GM10248 (cell line): ENCODE measurements at regions not wholly inside any gene's neighbourhood (a gene's known extent, or its start where the extent isn't known, plus 50 kb on each side); places are given as distances from the start of the nearest gene placed in this dataset.

Experiments
- CTCF ChIA-PET: fragments of 300-600 bp; sonication (Branson Sonifier 250); formaldehyde crosslinking; extraction: SDS; loops from one replicate; lab custom pipeline; 2021; ENCODE audit warnings: antibody characterized with exemption; lab: Yijun Ruan, JAX
- POLR2A ChIA-PET: fragments of 350-650 bp; sonication (Branson Sonifier 250); formaldehyde crosslinking; extraction: SDS; loops from one replicate; lab custom pipeline; 2020; ENCODE audit warnings: antibody characterized with exemption; lab: Yijun Ruan, JAX
- DNase-seq: peaks from one replicate; pipeline ENCODE4 v3.0.0; 2012; ENCODE audit errors: extremely low spot score
- CTCF ChIP-seq: IDR thresholded peaks from 2 replicates; pipeline ENCODE4 v1.5.1; 2012; ENCODE audit warnings: mild to moderate bottlenecking, low read depth; ENCODE audit errors: extremely low read depth, missing control alignments, control extremely low read depth

- DNase-seq, result no peak
- CTCF ChIA-PET, result no interaction called here
- TF ChIP-seq CTCF, result no peak
- POLR2A ChIA-PET, result no interaction called here
Measured at GRCh38 chr12:47017901-47018475, 61.4 kb upstream of the PCED1B start.

DNA sequence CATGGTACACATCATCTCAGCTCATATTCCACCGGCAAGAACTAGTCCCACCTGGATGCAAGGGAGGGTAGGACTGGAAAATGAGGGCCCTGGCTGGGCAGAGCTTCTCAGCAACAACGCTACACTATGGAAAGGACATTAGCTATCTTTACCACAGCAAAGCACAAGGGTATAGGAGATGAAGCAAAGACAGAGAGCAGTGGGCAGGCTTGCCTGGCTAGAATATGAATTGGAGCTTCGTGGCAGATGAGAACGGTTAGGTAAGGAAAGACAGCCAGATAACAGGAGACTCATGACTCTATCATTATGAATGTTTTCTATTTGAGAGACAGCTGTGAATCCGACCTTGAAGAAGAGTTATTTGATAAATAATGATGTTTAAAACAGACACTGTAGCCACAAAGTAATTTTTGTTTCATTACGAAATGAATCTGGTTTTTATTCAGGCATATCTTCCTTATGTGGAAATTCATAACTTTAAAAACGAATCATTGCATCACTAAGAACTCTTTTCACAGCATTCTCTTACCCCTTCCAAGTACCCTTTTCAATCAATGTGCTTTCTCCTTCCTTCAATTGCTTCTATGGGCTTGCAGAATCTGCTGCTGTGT lies 59.1 kb upstream of the PCED1B start:
- ChIA-PET CTCF (interaction anchor here (0.8 to 3.5 kb wide), 15 partner anchors 9 to 1026 kb away, joined by 3 to 54 read pairs (median 6); no protein-coding TSS in a partner anchor), POLR2A (no interaction called here)
- DNase-seq, result no peak
- TF ChIP-seq CTCF, result no peak

GRCh38 chr12:47021298-47021697 lies 58.1 kb upstream of the PCED1B start:
- ChIA-PET CTCF (interaction anchor here (0.7 to 3.5 kb wide), 23 partner anchors 9 to 1036 kb away, joined by 3 to 54 read pairs (median 3); no protein-coding TSS in a partner anchor), POLR2A (no interaction called here)
- TF ChIP-seq CTCF, result peak; percentile 70
- DNase-seq, result peak; percentile 27

DNA sequence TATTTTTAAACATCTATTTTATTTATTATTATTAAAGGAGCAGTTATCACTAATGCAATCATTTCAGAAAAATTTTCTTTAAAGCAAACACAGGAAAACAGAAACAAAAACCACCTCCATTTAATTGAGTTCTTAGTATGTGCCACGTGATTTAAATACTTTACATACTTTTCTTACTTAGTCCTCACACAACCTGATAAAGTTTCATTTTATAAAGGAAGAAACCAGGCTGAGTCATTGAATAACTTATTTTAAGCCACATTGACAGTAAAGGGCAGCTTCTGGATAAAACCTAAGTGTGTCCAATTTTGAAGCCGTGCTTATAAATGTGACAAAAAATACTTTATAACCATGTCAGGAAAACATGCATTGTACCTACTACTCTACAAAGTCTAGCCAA lies 57.1 kb upstream of the PCED1B start:
- no peak for DNase-seq
- TF ChIP-seq CTCF, result no peak
- CTCF ChIA-PET, result interaction anchor here (0.8 to 3.5 kb wide), 12 partner anchors 8 to 897 kb away, joined by 3 to 54 read pairs (median 4); no protein-coding TSS in a partner anchor
- POLR2A ChIA-PET, result no interaction called here

- ChIA-PET CTCF (interaction anchor here (1.9 to 2.1 kb wide), 2 partner anchors 12 to 899 kb away, joined by 6 read pairs; no protein-coding TSS in a partner anchor), POLR2A (no interaction called here)
- TF ChIP-seq CTCF, result no peak
- DNase-seq, result no peak
Measured at GRCh38 chr12:47023311-47023710, 56.1 kb upstream of the PCED1B start.

DNA sequence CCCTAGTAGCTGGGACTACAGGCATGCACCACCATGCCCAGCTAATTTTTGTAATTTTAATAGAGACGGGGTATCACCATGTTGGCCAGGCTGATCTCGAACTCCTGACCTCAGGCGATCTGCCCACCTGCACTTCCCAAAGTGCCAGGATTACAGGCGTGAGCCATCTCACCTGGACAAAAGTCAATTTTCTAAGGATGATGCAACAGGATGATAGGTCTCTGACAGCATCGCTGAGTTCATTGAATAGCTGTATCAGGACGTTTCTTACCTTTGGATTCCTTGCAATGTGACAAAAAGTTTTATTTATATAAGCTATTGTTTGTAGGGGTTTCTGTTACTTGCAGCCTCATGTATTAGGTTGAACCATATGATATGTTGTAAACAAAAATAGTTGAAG lies 55.5 kb upstream of the PCED1B start:
- DNase-seq, result no peak
- ChIA-PET POLR2A (no interaction called here), CTCF (interaction anchor here (0.8 to 2.1 kb wide), 5 partner anchors 13 to 952 kb away, joined by 3 to 6 read pairs (median 4); no protein-coding TSS in a partner anchor)
- no peak for TF ChIP-seq CTCF
